B cell (primary cell): ENCODE measurements at regions not wholly inside any gene's neighbourhood (a gene's known extent, or its start where the extent isn't known, plus 50 kb on each side); places are given as distances from the start of the nearest gene placed in this dataset.

Source experiments
- ATAC-seq: fragments of 200-7000 bp; cut with Tn5 transposase; one replicate; pipeline ENCODE4 v1.10.0; 2021; ENCODE audit warnings: low read depth, mild to moderate bottlenecking, moderate number of reproducible peaks, moderate library complexity
- CTCF ChIA-PET: fragments of 350-600 bp; sonication (Branson Sonifier 250); formaldehyde crosslinking; loops from one replicate; lab custom pipeline; 2021; ENCODE audit warnings: antibody characterized with exemption, inconsistent platforms; lab: Charles Lee
- POLR2A ChIA-PET: fragments of 350-600 bp; sonication (Branson Sonifier 250); formaldehyde crosslinking; loops from one replicate; lab custom pipeline; 2021; ENCODE audit warnings: antibody characterized with exemption; lab: Charles Lee
- DNase-seq: peaks from one replicate; pipeline ENCODE4 v3.0.0; 2013
- H2AFZ ChIP-seq: 2 replicates; pipeline ENCODE4 v1.6.1; 2012; ENCODE audit warnings: mild to moderate bottlenecking, low read depth, low read length; ENCODE audit not compliant: insufficient read depth, poor library complexity, severe bottlenecking
- H3K27ac ChIP-seq, 2 donors: 1 replicate in 1 of 2; 2 replicates in 1 of 2; pipeline ENCODE4 v1.5.1; 2012 to 2013; ENCODE audit warnings: low read length in 2 of 2, mild to moderate bottlenecking in 2 of 2, moderate library complexity in 1 of 2
- H3K27me3 ChIP-seq, 4 experiments: fragments of 200-600 bp in 1 of 4; sonication (generic) in 1 of 4; replicated peaks in 1 of 4; 1 replicate in 2 of 4; 2 replicates in 2 of 4; pipeline versions ENCODE4 v1.6.1 to v1.7.0; 2013 to 2016; ENCODE audit warnings: low read length in 3 of 4, mild to moderate bottlenecking in 2 of 4, mixed read lengths in 1 of 4, moderate library complexity in 1 of 4; ENCODE audit not compliant: insufficient read depth in 4 of 4, control insufficient read depth in 3 of 4; ENCODE audit errors: control extremely low read depth in 1 of 4
- H3K36me3 ChIP-seq, 2 experiments: replicated peaks in 1 of 2; 1 replicate in 1 of 2; 2 replicates in 1 of 2; pipeline versions ENCODE4 v1.6.1 to v1.7.1; 2013; ENCODE audit warnings: low read length in 1 of 2; ENCODE audit not compliant: insufficient read depth in 2 of 2, control insufficient read depth in 1 of 2; ENCODE audit errors: control extremely low read depth in 1 of 2, extremely low read depth in 1 of 2
- H3K4me1 ChIP-seq, 2 donors: fragments of 200-600 bp in 1 of 2; sonication (generic) in 1 of 2; 1 replicate in 1 of 2; 2 replicates in 1 of 2; pipeline versions ENCODE4 v1.5.1 to v1.6.1; 2013 to 2017; ENCODE audit warnings: low read length in 2 of 2; ENCODE audit not compliant: control insufficient read depth in 2 of 2, insufficient read depth in 2 of 2
- H3K4me2 ChIP-seq: replicated peaks from 2 replicates; pipeline ENCODE3; 2012; ENCODE audit warnings: mild to moderate bottlenecking, low read depth, low read length; ENCODE audit not compliant: poor library complexity, severe bottlenecking
- H3K4me3 ChIP-seq, 5 experiments: fragments of 200-600 bp in 1 of 5; sonication (generic) in 1 of 5; 1 replicate in 3 of 5; 2 replicates in 2 of 5; pipeline versions ENCODE4 v1.5.1 to v1.7.0; 2011 to 2016; ENCODE audit warnings: low read length in 4 of 5, mild to moderate bottlenecking in 4 of 5, low read depth in 2 of 5, control low read depth in 1 of 5, moderate library complexity in 1 of 5; ENCODE audit not compliant: insufficient read depth in 1 of 5; ENCODE audit errors: control extremely low read depth in 1 of 5, extremely low read depth in 1 of 5
- H3K79me2 ChIP-seq: fragments of 200-600 bp; sonication (generic); one replicate; pipeline ENCODE4 v1.6.0; 2016; ENCODE audit warnings: low read length; ENCODE audit not compliant: control insufficient read depth, insufficient read depth
- H3K9ac ChIP-seq: fragments of 200-600 bp; sonication (generic); 2 replicates; pipeline ENCODE4 v1.6.1; 2017; ENCODE audit warnings: mild to moderate bottlenecking, low read length, moderate library complexity
- H3K9me3 ChIP-seq, 3 donors: one replicate each; pipeline versions ENCODE4 v1.6.1 to v1.7.1; 2013; ENCODE audit warnings: low read length in 2 of 3; ENCODE audit not compliant: control insufficient read depth in 2 of 3, insufficient read depth in 1 of 3; ENCODE audit errors: control extremely low read depth in 1 of 3
- H4K20me1 ChIP-seq: 2 replicates; pipeline ENCODE4 v1.6.0; 2012; ENCODE audit warnings: mild to moderate bottlenecking, low read length; ENCODE audit not compliant: insufficient read depth, control insufficient read depth, poor library complexity, severe bottlenecking
- H3K27ac Mint-ChIP-seq: one replicate; pipeline ENCODE4 v1.8.0; 2021; ENCODE audit warnings: mixed read lengths
- H3K27me3 Mint-ChIP-seq: one replicate; pipeline ENCODE4 v1.8.0; 2021; ENCODE audit warnings: mixed read lengths
- H3K4me1 Mint-ChIP-seq: one replicate; pipeline ENCODE4 v1.8.0; 2021; ENCODE audit warnings: mixed read lengths
- H3K4me3 Mint-ChIP-seq: one replicate; pipeline ENCODE4 v1.8.0; 2021; ENCODE audit warnings: mixed read lengths
- H3K9me3 Mint-ChIP-seq: one replicate; pipeline ENCODE4 v1.8.0; 2022; ENCODE audit warnings: mixed read lengths; ENCODE audit not compliant: insufficient read depth
- EZH2 ChIP-seq: IDR thresholded peaks from 2 replicates; pipeline ENCODE4 v1.6.1; 2012; ENCODE audit warnings: borderline replicate concordance, low read depth, mild to moderate bottlenecking, moderate library complexity, low read length; ENCODE audit not compliant: insufficient read depth, poor library complexity, severe bottlenecking
- WGBS: methylation state at CpG from one replicate; pipeline ENCODE4 v1.1.5; 2013; ENCODE audit warnings: missing lambda C conversion rate; ENCODE audit not compliant: insufficient coverage; 5-methylcytosine and 5-hydroxymethylcytosine counted together
- intact Hi-C: fragments of 100-400 bp; cut with micrococcal nuclease; formaldehyde crosslinking; loops from one replicate; pipeline ENCODE4 v1.10.0; 2022
- TF ChIP-seq, protein P1 (sequence below): fragments of 200-600 bp; IDR thresholded peaks from one replicate; pipeline ENCODE4 v1.8.0; 2022; ENCODE audit warnings: antibody characterized with exemption, mild to moderate bottlenecking

DNA sequence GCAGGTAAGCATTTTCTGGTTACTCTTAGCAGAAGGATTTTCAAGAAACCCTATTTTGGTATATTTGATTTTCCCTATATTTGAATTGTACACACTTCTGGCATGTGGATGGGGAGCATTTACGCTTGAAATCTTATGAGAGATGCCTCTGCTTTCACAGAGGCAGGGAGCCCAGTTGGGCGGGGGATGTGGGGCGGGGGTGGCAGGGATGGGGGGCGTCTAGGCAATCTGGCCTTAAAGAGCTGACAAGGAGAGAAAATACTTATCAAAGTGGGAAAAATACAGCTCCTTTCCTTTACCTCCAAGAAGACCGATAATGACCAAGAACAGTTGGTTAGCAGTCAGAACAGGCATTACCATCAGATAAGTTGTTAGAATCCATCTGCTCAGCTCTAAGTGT lies 79.1 kb upstream of the NUDT7 start:
- no peak overlapping the region for H2AFZ ChIP-seq
- DNase-seq: no peak
- TF ChIP-seq, protein P1, sequence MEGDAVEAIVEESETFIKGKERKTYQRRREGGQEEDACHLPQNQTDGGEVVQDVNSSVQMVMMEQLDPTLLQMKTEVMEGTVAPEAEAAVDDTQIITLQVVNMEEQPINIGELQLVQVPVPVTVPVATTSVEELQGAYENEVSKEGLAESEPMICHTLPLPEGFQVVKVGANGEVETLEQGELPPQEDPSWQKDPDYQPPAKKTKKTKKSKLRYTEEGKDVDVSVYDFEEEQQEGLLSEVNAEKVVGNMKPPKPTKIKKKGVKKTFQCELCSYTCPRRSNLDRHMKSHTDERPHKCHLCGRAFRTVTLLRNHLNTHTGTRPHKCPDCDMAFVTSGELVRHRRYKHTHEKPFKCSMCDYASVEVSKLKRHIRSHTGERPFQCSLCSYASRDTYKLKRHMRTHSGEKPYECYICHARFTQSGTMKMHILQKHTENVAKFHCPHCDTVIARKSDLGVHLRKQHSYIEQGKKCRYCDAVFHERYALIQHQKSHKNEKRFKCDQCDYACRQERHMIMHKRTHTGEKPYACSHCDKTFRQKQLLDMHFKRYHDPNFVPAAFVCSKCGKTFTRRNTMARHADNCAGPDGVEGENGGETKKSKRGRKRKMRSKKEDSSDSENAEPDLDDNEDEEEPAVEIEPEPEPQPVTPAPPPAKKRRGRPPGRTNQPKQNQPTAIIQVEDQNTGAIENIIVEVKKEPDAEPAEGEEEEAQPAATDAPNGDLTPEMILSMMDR: no peak
- no peak overlapping the region for H3K9ac ChIP-seq
- Mint-ChIP-seq H3K27ac (no peak overlapping the region), H3K27me3 (peaks cover 12% of the 10 kb centered on the region), H3K4me1 (no peaks in the 10 kb centered on the region), H3K4me3 (no peak overlapping the region), H3K9me3 (no peaks in the 10 kb centered on the region)
- no peak overlapping the region for H3K27ac ChIP-seq
- H3K9me3 ChIP-seq: no peaks in the 10 kb centered on the region
- intact Hi-C loops: no loop called here
- no peaks in the 10 kb centered on the region for H3K36me3 ChIP-seq
- ChIA-PET POLR2A (no interaction called here), CTCF (no interaction called here)
- ATAC-seq: no peak
- no peaks in the 10 kb centered on the region for H3K27me3 ChIP-seq
- H3K4me2 ChIP-seq: no peak overlapping the region
- H4K20me1 ChIP-seq: no peaks in the 10 kb centered on the region
- 100% methylated on average over 1 of the region's 5 CpGs for WGBS
- no peaks in the 10 kb centered on the region for H3K79me2 ChIP-seq
- no peaks in the 10 kb centered on the region for H3K4me1 ChIP-seq
- H3K4me3 ChIP-seq: no peak overlapping the region

DNA sequence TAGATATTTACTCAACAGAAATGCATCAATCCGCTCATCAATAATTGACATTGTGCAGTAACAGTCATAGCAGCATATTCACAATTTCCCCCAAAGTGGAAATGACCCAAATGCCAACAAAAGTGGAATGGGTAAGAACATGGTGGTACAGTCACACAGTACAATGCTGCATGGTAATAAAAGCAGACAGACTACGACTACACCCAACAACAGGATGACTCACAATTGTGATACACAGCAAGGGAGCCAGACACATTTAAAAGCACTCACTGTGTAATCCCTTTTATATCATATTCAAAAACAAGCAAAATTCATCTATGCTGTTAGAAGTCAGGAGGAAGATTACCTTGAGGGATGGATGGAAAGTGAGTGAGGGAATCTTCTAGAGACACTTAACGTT lies 76.5 kb upstream of the NUDT7 start:
- Histone ChIP-seq H3K79me2 (no peaks in the 10 kb centered on the region), H3K9me3 (no peaks in the 10 kb centered on the region), H3K27ac (no peak overlapping the region), H3K9ac (no peak overlapping the region), H2AFZ (no peak overlapping the region), H3K4me3 (no peak overlapping the region), H4K20me1 (no peaks in the 10 kb centered on the region), H3K4me2 (no peak overlapping the region), H3K4me1 (no peaks in the 10 kb centered on the region), H3K36me3 (no peaks in the 10 kb centered on the region), H3K27me3 (no peaks in the 10 kb centered on the region)
- ATAC-seq (no peak), DNase-seq (no peak)
- TF ChIP-seq, protein P1: no peak
- TF ChIP-seq EZH2: no peak
- Mint-ChIP-seq H3K9me3 (no peaks in the 10 kb centered on the region), H3K27me3 (peaks cover 6% of the 10 kb centered on the region), H3K4me1 (no peaks in the 10 kb centered on the region), H3K4me3 (no peak overlapping the region), H3K27ac (no peak overlapping the region)
- intact Hi-C loops: no loop called here
- ChIA-PET POLR2A (no interaction called here), CTCF (no interaction called here)
- WGBS: 80% methylated on average over 1 of the region's 3 CpGs
